ENCODE measurements at regions not wholly inside any gene's neighbourhood (a gene's known extent, or its start where the extent isn't known, plus 50 kb on each side); places are given as distances from the start of the nearest gene placed in this dataset.

DNA sequence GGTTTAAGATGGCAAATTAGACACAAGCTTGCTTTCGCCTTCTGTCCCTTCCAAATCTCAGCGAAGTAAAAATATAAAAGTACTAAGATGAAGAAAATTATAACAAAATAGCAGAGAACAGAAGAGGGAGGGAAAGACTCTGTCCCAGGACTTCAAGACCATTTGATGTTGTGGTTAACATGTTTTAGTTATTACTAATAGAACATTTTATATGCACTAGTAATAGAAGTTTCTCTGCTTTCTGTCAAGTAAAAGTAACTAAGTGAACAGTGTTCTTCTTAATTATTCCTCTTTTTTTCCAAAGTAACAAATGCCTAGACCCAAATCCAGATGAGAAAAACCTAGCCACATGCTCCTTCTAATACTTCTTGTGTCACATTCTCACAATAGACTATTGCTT, 85.1 kb upstream of the DAAM1 start:
- DNase-seq (ENCODE audit: low read depth, low spot score), result no peak
- Histone ChIP-seq H3K79me2 (ENCODE audit: control insufficient read depth, insufficient read depth, low read length) (no peaks in the 10 kb centered on the region), H3K9ac (replicated peaks; ENCODE audit: extremely low read depth, insufficient read depth, low read length) (no peak overlapping the region), H3K9me1 (replicated peaks; ENCODE audit: control insufficient read depth, extremely low read depth, insufficient read depth, low read length) (no peaks in the 10 kb centered on the region), H3K27me3 (ENCODE audit: control insufficient read depth in 2 of 2, insufficient read depth in 2 of 2, low read length in 2 of 2) (peaks cover 2 to 11% of the 10 kb centered on the region in 2 experiments), H3K4me2 (ENCODE audit: insufficient read depth, low read length) (no peak overlapping the region), H3K4me1 (ENCODE audit: control insufficient read depth, extremely low read depth, insufficient read depth, low read length) (no peaks in the 10 kb centered on the region), H2AFZ (ENCODE audit: low read depth, low read length) (no peak overlapping the region), H3K27ac (ENCODE audit: insufficient read depth, low read depth, low read length) (no peak overlapping the region), H3K4me3 (replicated peaks in 1 of 3; ENCODE audit: insufficient read depth in 1 of 3, low read depth in 1 of 3, low read length in 3 of 3) (no peak overlapping the region), H3K36me3 (ENCODE audit: control insufficient read depth in 2 of 2, extremely low read depth in 1 of 2, insufficient read depth in 2 of 2, low read length in 2 of 2) (no peaks in the 10 kb centered on the region), H3K9me3 (replicated peaks; ENCODE audit: control insufficient read depth, insufficient read depth, low read length) (no peaks in the 10 kb centered on the region), H4K20me1 (replicated peaks; ENCODE audit: control insufficient read depth, extremely low read depth, insufficient read depth, low read length) (no peaks in the 10 kb centered on the region)
- no TSS peak for BruUV-seq (replicated peaks)
- no peak for FAIRE-seq
- POLR2A ChIA-PET, result no interaction called here
- intact Hi-C loops (cut with micrococcal nuclease) (no loop called here), dilution Hi-C loops (cut with MboI; ENCODE audit: extremely low pct_ligation_motif_present, low sequenced_read_pairs) (no loop called here)
- no peak for TF ChIP-seq MYC (IDR thresholded peaks at IDR 0.05; ENCODE audit: low read depth, low read length)
- TF ChIP-seq JUN (IDR thresholded peaks at IDR 0.05; ENCODE audit: borderline replicate concordance, insufficient read depth, insufficient read length, low read depth), result no peak
- TF ChIP-seq, protein P1, sequence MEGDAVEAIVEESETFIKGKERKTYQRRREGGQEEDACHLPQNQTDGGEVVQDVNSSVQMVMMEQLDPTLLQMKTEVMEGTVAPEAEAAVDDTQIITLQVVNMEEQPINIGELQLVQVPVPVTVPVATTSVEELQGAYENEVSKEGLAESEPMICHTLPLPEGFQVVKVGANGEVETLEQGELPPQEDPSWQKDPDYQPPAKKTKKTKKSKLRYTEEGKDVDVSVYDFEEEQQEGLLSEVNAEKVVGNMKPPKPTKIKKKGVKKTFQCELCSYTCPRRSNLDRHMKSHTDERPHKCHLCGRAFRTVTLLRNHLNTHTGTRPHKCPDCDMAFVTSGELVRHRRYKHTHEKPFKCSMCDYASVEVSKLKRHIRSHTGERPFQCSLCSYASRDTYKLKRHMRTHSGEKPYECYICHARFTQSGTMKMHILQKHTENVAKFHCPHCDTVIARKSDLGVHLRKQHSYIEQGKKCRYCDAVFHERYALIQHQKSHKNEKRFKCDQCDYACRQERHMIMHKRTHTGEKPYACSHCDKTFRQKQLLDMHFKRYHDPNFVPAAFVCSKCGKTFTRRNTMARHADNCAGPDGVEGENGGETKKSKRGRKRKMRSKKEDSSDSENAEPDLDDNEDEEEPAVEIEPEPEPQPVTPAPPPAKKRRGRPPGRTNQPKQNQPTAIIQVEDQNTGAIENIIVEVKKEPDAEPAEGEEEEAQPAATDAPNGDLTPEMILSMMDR (IDR thresholded peaks at IDR 0.05; ENCODE audit: extremely low read depth in 1 of 2, insufficient read depth in 1 of 2, low read depth in 1 of 2, low read length in 2 of 2), result no peak
- no peak for TF ChIP-seq GATA2 (IDR thresholded peaks at IDR 0.05; ENCODE audit: insufficient read depth, insufficient read length, low read depth, low read length)
- TF ChIP-seq FOS (IDR thresholded peaks at IDR 0.05; ENCODE audit: borderline replicate concordance, insufficient read depth, low read length), result no peak
- TF ChIP-seq EZH2 (IDR thresholded peaks at IDR 0.05; ENCODE audit: borderline replicate concordance, low read depth, low read length, severe bottlenecking), result no peak
- no peak for TF ChIP-seq POLR2AphosphoS5 (IDR thresholded peaks at IDR 0.05; ENCODE audit: insufficient read depth, low read depth, low read length)
- TF ChIP-seq, protein P2, sequence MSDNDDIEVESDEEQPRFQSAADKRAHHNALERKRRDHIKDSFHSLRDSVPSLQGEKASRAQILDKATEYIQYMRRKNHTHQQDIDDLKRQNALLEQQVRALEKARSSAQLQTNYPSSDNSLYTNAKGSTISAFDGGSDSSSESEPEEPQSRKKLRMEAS (IDR thresholded peaks at IDR 0.05; ENCODE audit: insufficient read depth, insufficient read length), result no peak
- TF ChIP-seq POLR2A (IDR thresholded peaks at IDR 0.05; ENCODE audit: low read depth, low read length), result no peak
- CTCF ChIA-PET, result interaction anchor here (1.5 kb wide), 1 partner anchor 12 kb away, joined by 4 read pairs; no protein-coding TSS in a partner anchor
